Erythroblast (primary cell): ENCODE measurements at regions not wholly inside any gene's neighbourhood (a gene's known extent, or its start where the extent isn't known, plus 50 kb on each side); places are given as distances from the start of the nearest gene placed in this dataset.
"Not testable (repeated sequence)": the region's sequence is repeated elsewhere in the genome, so short reads cannot be mapped to it uniquely, and the experiment has no call there.

ENCODE experiments used
- DNase-seq, 2 experiments: peaks; one replicate each; lab custom pipeline; 2025; lab: John Stamatoyannopoulos, UW
- GATA1 ChIP-seq: IDR thresholded peaks from 2 replicates; pipeline ENCODE4 v1.6.1; 2011; ENCODE audit warnings: low read depth, mild to moderate bottlenecking, control low read depth, low read length, moderate library complexity
- POLR2A ChIP-seq: IDR thresholded peaks from 2 replicates; pipeline ENCODE4 v1.6.1; 2011; ENCODE audit warnings: mild to moderate bottlenecking, low read length

- DNase-seq: peak; percentile 2 to 4
- TF ChIP-seq GATA1 (no peak), POLR2A (no peak)
Observed at GRCh38 chr16:63461248-63461841, 1425.1 kb upstream of the CDH8 start.

GRCh38 chr16:63458846-63459245, 1422.6 kb upstream of the CDH8 start:
- no peak for DNase-seq

GRCh38 chr16:63457869-63458268, 1421.6 kb upstream of the CDH8 start:
- DNase-seq: no peak
- no peak for TF ChIP-seq GATA1
- no peak for TF ChIP-seq POLR2A

More at GRCh38 chr16:63458846-63459245, 1422.6 kb upstream of the CDH8 start:
- TF ChIP-seq GATA1 (no peak), POLR2A (no peak)

- no peak for TF ChIP-seq POLR2A
- TF ChIP-seq GATA1: no peak
Observed at GRCh38 chr16:63453261-63453660, 1417.0 kb upstream of the CDH8 start.

GRCh38 chr16:63447121-63447520, 1410.9 kb upstream of the CDH8 start:
- TF ChIP-seq GATA1 (no peak), POLR2A (no peak)
- DNase-seq: no peak

More at GRCh38 chr16:63453261-63453660, 1417.0 kb upstream of the CDH8 start:
- DNase-seq: no peak

- DNase-seq: no peak
- TF ChIP-seq GATA1: no peak
Observed at GRCh38 chr16:63442246-63442645, 1406.0 kb upstream of the CDH8 start.

GRCh38 chr16:63426275-63426870, 1390.1 kb upstream of the CDH8 start:
- no peak for TF ChIP-seq POLR2A
- no peak for TF ChIP-seq GATA1
- peak; percentile 17 to 48 for DNase-seq

GRCh38 chr16:63422715-63423114, 1386.5 kb upstream of the CDH8 start:
- no peak for DNase-seq
- no peak for TF ChIP-seq POLR2A
- TF ChIP-seq GATA1: no peak

GRCh38 chr16:63416712-63417111, 1380.5 kb upstream of the CDH8 start:
- DNase-seq: no peak
- TF ChIP-seq GATA1: no peak
- TF ChIP-seq POLR2A: no peak

GRCh38 chr16:63415014-63415413, 1378.8 kb upstream of the CDH8 start:
- DNase-seq: no peak
- TF ChIP-seq GATA1 (no peak), POLR2A (no peak)

- TF ChIP-seq GATA1: no peak
- DNase-seq: no peak
Observed at GRCh38 chr16:63410594-63410993, 1374.4 kb upstream of the CDH8 start.

GRCh38 chr16:63403792-63404191, 1367.6 kb upstream of the CDH8 start:
- DNase-seq: peak in 1 of 2 experiments; percentile 1
- no peak for TF ChIP-seq POLR2A
- TF ChIP-seq GATA1: no peak

GRCh38 chr16:63388277-63388676, 1352.0 kb upstream of the CDH8 start:
- DNase-seq: not testable (repeated sequence)

- DNase-seq: no peak
- TF ChIP-seq GATA1: no peak
- no peak for TF ChIP-seq POLR2A
Observed at GRCh38 chr16:63385714-63386432, 1349.6 kb upstream of the CDH8 start.
